ENCODE measurements at regions not wholly inside any gene's neighbourhood (a gene's known extent, or its start where the extent isn't known, plus 50 kb on each side); places are given as distances from the start of the nearest gene placed in this dataset.

DNA sequence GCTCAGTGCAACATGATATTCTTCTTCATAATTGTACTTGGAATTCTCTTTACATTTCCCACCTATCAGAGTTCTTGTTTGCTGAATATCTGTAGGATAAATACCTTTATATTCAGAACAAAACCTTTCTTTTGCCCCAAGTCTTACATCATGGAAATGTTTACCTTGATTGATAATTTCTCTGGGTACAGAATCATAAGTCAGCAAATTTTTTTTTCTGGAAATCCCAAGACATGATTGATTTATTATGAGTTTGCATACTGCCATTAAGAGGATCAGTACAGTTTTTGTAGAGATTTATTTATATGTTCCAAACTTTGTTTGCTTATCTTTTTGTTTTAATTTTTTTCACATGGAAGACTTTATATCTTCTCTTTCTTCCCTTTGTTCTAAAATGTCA, 699.8 kb upstream of the KIF2B start:
- no peak for TF ChIP-seq POLR2A (IDR thresholded peaks at IDR 0.05; ENCODE audit: extremely low read depth, insufficient read length)
- TF ChIP-seq MYC (IDR thresholded peaks at IDR 0.05; ENCODE audit: low read depth, low read length) = no peak
- TF ChIP-seq, protein P1, sequence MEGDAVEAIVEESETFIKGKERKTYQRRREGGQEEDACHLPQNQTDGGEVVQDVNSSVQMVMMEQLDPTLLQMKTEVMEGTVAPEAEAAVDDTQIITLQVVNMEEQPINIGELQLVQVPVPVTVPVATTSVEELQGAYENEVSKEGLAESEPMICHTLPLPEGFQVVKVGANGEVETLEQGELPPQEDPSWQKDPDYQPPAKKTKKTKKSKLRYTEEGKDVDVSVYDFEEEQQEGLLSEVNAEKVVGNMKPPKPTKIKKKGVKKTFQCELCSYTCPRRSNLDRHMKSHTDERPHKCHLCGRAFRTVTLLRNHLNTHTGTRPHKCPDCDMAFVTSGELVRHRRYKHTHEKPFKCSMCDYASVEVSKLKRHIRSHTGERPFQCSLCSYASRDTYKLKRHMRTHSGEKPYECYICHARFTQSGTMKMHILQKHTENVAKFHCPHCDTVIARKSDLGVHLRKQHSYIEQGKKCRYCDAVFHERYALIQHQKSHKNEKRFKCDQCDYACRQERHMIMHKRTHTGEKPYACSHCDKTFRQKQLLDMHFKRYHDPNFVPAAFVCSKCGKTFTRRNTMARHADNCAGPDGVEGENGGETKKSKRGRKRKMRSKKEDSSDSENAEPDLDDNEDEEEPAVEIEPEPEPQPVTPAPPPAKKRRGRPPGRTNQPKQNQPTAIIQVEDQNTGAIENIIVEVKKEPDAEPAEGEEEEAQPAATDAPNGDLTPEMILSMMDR (IDR thresholded peaks at IDR 0.05; ENCODE audit: low read depth, low read length) = no peak
